A673 (cell line): ENCODE measurements at regions not wholly inside any gene's neighbourhood (a gene's known extent, or its start where the extent isn't known, plus 50 kb on each side); places are given as distances from the start of the nearest gene placed in this dataset.

Source experiments
- BruUV-seq: library from RNA; stranded (reverse); fragments of 400-500 nt; replicated peaks from 2 replicates; lab custom pipeline; 2021; lab: Mats Ljungman, UMichigan
- CTCF ChIA-PET: fragments of 300-600 bp; sonication (Branson Sonifier 250); formaldehyde crosslinking; loops from one replicate; lab custom pipeline; 2022; ENCODE audit warnings: antibody characterized with exemption; lab: Charles Lee
- POLR2A ChIA-PET: fragments of 300-600 bp; sonication (Branson Sonifier 250); formaldehyde crosslinking; loops from one replicate; lab custom pipeline; 2022; ENCODE audit warnings: antibody characterized with exemption; ENCODE audit not compliant: low non-redundant PET; lab: Charles Lee
- DNase-seq: peaks from one replicate; pipeline ENCODE4 v3.0.0-alpha.2; 2015; ENCODE audit warnings: low spot score
- H3K27ac ChIP-seq: fragments of 200-600 bp; sonication (generic); 2 replicates; pipeline ENCODE4 v1.5.1; 2016; ENCODE audit warnings: mixed run types, low read depth, mild to moderate bottlenecking, mixed read lengths, antibody characterized with exemption, low read length; ENCODE audit not compliant: poor library complexity, severe bottlenecking
- H3K27me3 ChIP-seq: fragments of 200-600 bp; sonication (generic); replicated peaks from 2 replicates; pipeline ENCODE4 v1.6.1; 2017; ENCODE audit warnings: mixed run types, low read depth, mild to moderate bottlenecking, mixed read lengths, antibody characterized with exemption, low read length; ENCODE audit not compliant: insufficient read depth, poor library complexity
- H3K36me3 ChIP-seq: fragments of 200-600 bp; sonication (generic); 2 replicates; pipeline ENCODE4 v1.6.1; 2016; ENCODE audit warnings: mixed run types, mild to moderate bottlenecking, mixed read lengths, antibody characterized with exemption, low read length; ENCODE audit not compliant: insufficient read depth, poor library complexity, severe bottlenecking
- H3K4me1 ChIP-seq: fragments of 200-600 bp; sonication (generic); 2 replicates; pipeline ENCODE4 v1.6.1; 2017; ENCODE audit warnings: mixed run types, mild to moderate bottlenecking, mixed read lengths, antibody characterized with exemption, low read length; ENCODE audit not compliant: insufficient read depth, poor library complexity, severe bottlenecking
- H3K4me3 ChIP-seq: fragments of 200-600 bp; sonication (generic); 2 replicates; pipeline ENCODE4 v1.5.1; 2016; ENCODE audit warnings: low read depth, mixed run types, mild to moderate bottlenecking, mixed read lengths, low read length; ENCODE audit not compliant: poor library complexity, severe bottlenecking
- H3K9me3 ChIP-seq: fragments of 200-600 bp; sonication (generic); 2 replicates; pipeline ENCODE4 v1.6.1; 2016; ENCODE audit warnings: mixed run types, low read depth, mild to moderate bottlenecking, mixed read lengths, antibody characterized with exemption, low read length; ENCODE audit not compliant: poor library complexity, severe bottlenecking
- CTCF ChIP-seq: fragments of 300-800, 200-600 bp; sonication (generic); conservative IDR thresholded peaks from 2 replicates; pipeline ENCODE4 v1.5.1; 2017; ENCODE audit warnings: low read depth, mild to moderate bottlenecking, antibody characterized with exemption, low read length, moderate library complexity, mixed read lengths
- EZH2 ChIP-seq: fragments of 200-600 bp; sonication (generic); IDR thresholded peaks from 2 replicates; pipeline ENCODE4 v1.6.1; 2017; ENCODE audit warnings: borderline replicate concordance, low read depth, mild to moderate bottlenecking, mixed read lengths, antibody characterized with exemption, low read length; ENCODE audit not compliant: poor library complexity, severe bottlenecking
- intact Hi-C: fragments of 100-400 bp; cut with micrococcal nuclease; formaldehyde crosslinking; loops from one replicate; pipeline ENCODE4 v1.10.0; 2022; ENCODE audit not compliant: unreplicated experiment

GRCh38 chr6:4560221-4561077 lies 215.8 kb upstream of the CDYL start:
- H3K27me3 ChIP-seq: no peaks in the 10 kb centered on the region
- H3K4me3 ChIP-seq: no peak overlapping the region
- TF ChIP-seq EZH2 (no peak), CTCF (no peak)
- H3K4me1 ChIP-seq: no peaks in the 10 kb centered on the region
- CTCF ChIA-PET: no interaction called here
- no peaks in the 10 kb centered on the region for H3K9me3 ChIP-seq
- H3K36me3 ChIP-seq: no peaks in the 10 kb centered on the region
- H3K27ac ChIP-seq: no peak overlapping the region
- DNase-seq: no peak
- no TSS peak for BruUV-seq
- intact Hi-C loops: no loop called here
- POLR2A ChIA-PET: no interaction called here

- CTCF ChIA-PET: no interaction called here
- H3K4me3 ChIP-seq: no peak overlapping the region
- no peaks in the 10 kb centered on the region for H3K36me3 ChIP-seq
- TF ChIP-seq CTCF: no peak
- TF ChIP-seq EZH2: no peak
- no peaks in the 10 kb centered on the region for H3K9me3 ChIP-seq
- no peak for DNase-seq
- no peaks in the 10 kb centered on the region for H3K27me3 ChIP-seq
- H3K4me1 ChIP-seq: no peaks in the 10 kb centered on the region
- BruUV-seq: no TSS peak
- no peak overlapping the region for H3K27ac ChIP-seq
- intact Hi-C loops: no loop called here
- POLR2A ChIA-PET: no interaction called here
Observed at GRCh38 chr6:4559281-4559875, 216.8 kb upstream of the CDYL start.

GRCh38 chr6:4554645-4555044 lies 221.6 kb upstream of the CDYL start:
- Histone ChIP-seq H3K27ac (no peak overlapping the region), H3K27me3 (no peaks in the 10 kb centered on the region), H3K36me3 (no peaks in the 10 kb centered on the region), H3K4me1 (no peaks in the 10 kb centered on the region), H3K9me3 (no peaks in the 10 kb centered on the region), H3K4me3 (no peak overlapping the region)
- BruUV-seq: no TSS peak
- no peak for DNase-seq
- ChIA-PET CTCF (interaction anchor here (0.6 kb wide), 1 partner anchor 1577 kb away, joined by 4 read pairs; no protein-coding TSS in a partner anchor), POLR2A (no interaction called here)
- TF ChIP-seq CTCF (no peak), EZH2 (no peak)
- intact Hi-C loops: no loop called here
